ENCODE measurements at regions not wholly inside any gene's neighbourhood (a gene's known extent, or its start where the extent isn't known, plus 50 kb on each side); places are given as distances from the start of the nearest gene placed in this dataset.

GRCh38 chr7:35581605-35582210, 113.2 kb downstream of the HERPUD2 start:
- no peak for DNase-seq (ENCODE audit: low spot score)

- no peak for DNase-seq (ENCODE audit: low spot score)
These were observed 118.8 kb downstream of the HERPUD2 start for GRCh38 chr7:35576031-35576573.

- no peak for DNase-seq (ENCODE audit: low spot score)
These were observed 123.2 kb downstream of the HERPUD2 start for GRCh38 chr7:35571611-35572240.

GRCh38 chr7:35570937-35571336, 124.0 kb downstream of the HERPUD2 start:
- no peak for DNase-seq (ENCODE audit: low spot score)

- no peak for DNase-seq (ENCODE audit: low spot score)
These were observed 129.0 kb downstream of the HERPUD2 start for GRCh38 chr7:35565927-35566326.

- no peak for DNase-seq (ENCODE audit: low spot score)
These were observed 136.1 kb downstream of the HERPUD2 start for GRCh38 chr7:35558841-35559240.

GRCh38 chr7:35556515-35557471, 138.1 kb downstream of the HERPUD2 start:
- no peak for DNase-seq (ENCODE audit: low spot score)

- no peak for DNase-seq (ENCODE audit: low spot score)
These were observed 139.0 kb downstream of the HERPUD2 start for GRCh38 chr7:35555934-35556333.

GRCh38 chr7:35555386-35555785, 139.5 kb downstream of the HERPUD2 start:
- no peak for DNase-seq (ENCODE audit: low spot score)

- DNase-seq (ENCODE audit: low spot score) = no peak
These were observed 141.4 kb downstream of the HERPUD2 start for GRCh38 chr7:35553519-35553918.

- DNase-seq (ENCODE audit: low spot score) = no peak
These were observed 142.2 kb downstream of the HERPUD2 start for GRCh38 chr7:35552691-35553090.

- DNase-seq (ENCODE audit: low spot score) = no peak
These were observed 143.4 kb downstream of the HERPUD2 start for GRCh38 chr7:35551321-35552081.

GRCh38 chr7:35550831-35551230, 144.1 kb downstream of the HERPUD2 start:
- DNase-seq (ENCODE audit: low spot score) = no peak

GRCh38 chr7:35549781-35550180, 145.2 kb downstream of the HERPUD2 start:
- no peak for DNase-seq (ENCODE audit: low spot score)

- DNase-seq (ENCODE audit: low spot score) = no peak
These were observed 146.6 kb downstream of the HERPUD2 start for GRCh38 chr7:35548291-35548690.

- no peak for DNase-seq (ENCODE audit: low spot score)
These were observed 148.1 kb downstream of the HERPUD2 start for GRCh38 chr7:35546691-35547429.

GRCh38 chr7:35545831-35546230, 149.1 kb downstream of the HERPUD2 start:
- no peak for DNase-seq (ENCODE audit: low spot score)

GRCh38 chr7:35544028-35544742, 150.8 kb downstream of the HERPUD2 start:
- DNase-seq (ENCODE audit: low spot score) = no peak

- peak; percentile 93 for DNase-seq (ENCODE audit: low spot score)
These were observed 157.6 kb downstream of the HERPUD2 start for GRCh38 chr7:35537067-35538023.

Data from GM03348 (cell line).